BJ (cell line): ENCODE measurements at regions not wholly inside any gene's neighbourhood (a gene's known extent, or its start where the extent isn't known, plus 50 kb on each side); places are given as distances from the start of the nearest gene placed in this dataset.
"Not testable (repeated sequence)": the region's sequence is repeated elsewhere in the genome, so short reads cannot be mapped to it uniquely, and the experiment has no call there.

Source experiments
- CTCF ChIA-PET: fragments of 350-600 bp; formaldehyde crosslinking; extraction: SDS; loops from one replicate; lab custom pipeline; 2021; ENCODE audit warnings: antibody characterized with exemption, inconsistent platforms; lab: Yijun Ruan, JAX
- POLR2A ChIA-PET: fragments of 300-600 bp; sonication (Branson Sonifier 250); formaldehyde crosslinking; extraction: SDS; loops from one replicate; lab custom pipeline; 2021; ENCODE audit warnings: antibody characterized with exemption; lab: Charles Lee
- DNase-seq: peaks from one replicate; pipeline ENCODE4 v3.0.0-alpha.2; 2011; ENCODE audit warnings: low read depth
- H3K27me3 ChIP-seq: 2 replicates; pipeline ENCODE4 v1.6.0; 2011; ENCODE audit warnings: low read length; ENCODE audit not compliant: control insufficient read depth, insufficient read depth
- H3K36me3 ChIP-seq: 2 replicates; pipeline ENCODE4 v1.5.1; 2011; ENCODE audit warnings: low read length; ENCODE audit not compliant: control insufficient read depth, insufficient read depth
- H3K4me3 ChIP-seq: 2 replicates; pipeline ENCODE4 v1.5.1; 2011; ENCODE audit warnings: low read depth, mild to moderate bottlenecking, control low read depth, low read length
- TF ChIP-seq, protein P1 (sequence below): IDR thresholded peaks from 2 replicates; pipeline ENCODE4 v1.5.1; 2011; ENCODE audit warnings: low read depth, mild to moderate bottlenecking, control low read depth, inconsistent platforms, low read length, moderate library complexity; ENCODE audit not compliant: insufficient read depth

- ChIA-PET POLR2A (no interaction called here), CTCF (no interaction called here)
- Histone ChIP-seq H3K36me3 (no peaks in the 10 kb centered on the region), H3K27me3 (0 out of 2 replicates have a peak, but pooled peaks cover 1% of the 10 kb centered on the region), H3K4me3 (no peak overlapping the region)
- DNase-seq = no peak
- TF ChIP-seq, protein P1, sequence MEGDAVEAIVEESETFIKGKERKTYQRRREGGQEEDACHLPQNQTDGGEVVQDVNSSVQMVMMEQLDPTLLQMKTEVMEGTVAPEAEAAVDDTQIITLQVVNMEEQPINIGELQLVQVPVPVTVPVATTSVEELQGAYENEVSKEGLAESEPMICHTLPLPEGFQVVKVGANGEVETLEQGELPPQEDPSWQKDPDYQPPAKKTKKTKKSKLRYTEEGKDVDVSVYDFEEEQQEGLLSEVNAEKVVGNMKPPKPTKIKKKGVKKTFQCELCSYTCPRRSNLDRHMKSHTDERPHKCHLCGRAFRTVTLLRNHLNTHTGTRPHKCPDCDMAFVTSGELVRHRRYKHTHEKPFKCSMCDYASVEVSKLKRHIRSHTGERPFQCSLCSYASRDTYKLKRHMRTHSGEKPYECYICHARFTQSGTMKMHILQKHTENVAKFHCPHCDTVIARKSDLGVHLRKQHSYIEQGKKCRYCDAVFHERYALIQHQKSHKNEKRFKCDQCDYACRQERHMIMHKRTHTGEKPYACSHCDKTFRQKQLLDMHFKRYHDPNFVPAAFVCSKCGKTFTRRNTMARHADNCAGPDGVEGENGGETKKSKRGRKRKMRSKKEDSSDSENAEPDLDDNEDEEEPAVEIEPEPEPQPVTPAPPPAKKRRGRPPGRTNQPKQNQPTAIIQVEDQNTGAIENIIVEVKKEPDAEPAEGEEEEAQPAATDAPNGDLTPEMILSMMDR = no peak
Observed at GRCh38 chr12:107864235-107864634, 89.7 kb downstream of the ASCL4 start.

- DNase-seq, CTCF ChIA-PET, POLR2A ChIA-PET, H3K4me3 ChIP-seq, H3K36me3 ChIP-seq, H3K27me3 ChIP-seq: not testable (repeated sequence)
Observed at GRCh38 chr12:107864727-107865126, 90.2 kb downstream of the ASCL4 start.

DNA sequence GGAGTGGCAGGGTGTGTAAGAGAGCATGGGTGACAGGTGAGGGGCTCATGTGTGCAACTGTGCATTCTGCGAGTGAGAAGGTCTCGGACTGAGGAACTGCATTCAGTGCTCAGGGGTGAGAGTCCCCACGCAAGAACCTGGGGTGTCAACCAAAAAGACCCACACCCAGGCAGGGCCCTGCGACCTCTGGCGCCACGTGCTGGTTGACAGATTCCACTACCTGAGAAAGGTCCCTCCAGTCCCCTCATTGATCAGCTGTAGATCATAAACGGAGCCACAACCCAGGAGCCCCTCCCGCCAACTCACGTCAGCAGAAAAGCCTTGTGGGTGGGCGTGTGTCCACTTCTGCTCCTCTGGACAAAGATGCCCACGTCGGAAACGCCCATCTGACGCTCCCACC lies 98.7 kb downstream of the ASCL4 start:
- CTCF ChIA-PET = interaction anchor here (0.5 to 1.0 kb wide), 2 partner anchors 11 to 79 kb away, joined by 3 to 4 read pairs; no protein-coding TSS in a partner anchor
- no peaks in the 10 kb centered on the region for H3K36me3 ChIP-seq
- no peaks in the 10 kb centered on the region for H3K27me3 ChIP-seq
- TF ChIP-seq, protein P1 = no peak
- POLR2A ChIA-PET = no interaction called here
- H3K4me3 ChIP-seq = no peak overlapping the region
- no peak for DNase-seq

- DNase-seq = no peak
- TF ChIP-seq, protein P1 = no peak
- POLR2A ChIA-PET = no interaction called here
Observed at GRCh38 chr12:107875786-107876185, 101.3 kb downstream of the ASCL4 start.

DNA sequence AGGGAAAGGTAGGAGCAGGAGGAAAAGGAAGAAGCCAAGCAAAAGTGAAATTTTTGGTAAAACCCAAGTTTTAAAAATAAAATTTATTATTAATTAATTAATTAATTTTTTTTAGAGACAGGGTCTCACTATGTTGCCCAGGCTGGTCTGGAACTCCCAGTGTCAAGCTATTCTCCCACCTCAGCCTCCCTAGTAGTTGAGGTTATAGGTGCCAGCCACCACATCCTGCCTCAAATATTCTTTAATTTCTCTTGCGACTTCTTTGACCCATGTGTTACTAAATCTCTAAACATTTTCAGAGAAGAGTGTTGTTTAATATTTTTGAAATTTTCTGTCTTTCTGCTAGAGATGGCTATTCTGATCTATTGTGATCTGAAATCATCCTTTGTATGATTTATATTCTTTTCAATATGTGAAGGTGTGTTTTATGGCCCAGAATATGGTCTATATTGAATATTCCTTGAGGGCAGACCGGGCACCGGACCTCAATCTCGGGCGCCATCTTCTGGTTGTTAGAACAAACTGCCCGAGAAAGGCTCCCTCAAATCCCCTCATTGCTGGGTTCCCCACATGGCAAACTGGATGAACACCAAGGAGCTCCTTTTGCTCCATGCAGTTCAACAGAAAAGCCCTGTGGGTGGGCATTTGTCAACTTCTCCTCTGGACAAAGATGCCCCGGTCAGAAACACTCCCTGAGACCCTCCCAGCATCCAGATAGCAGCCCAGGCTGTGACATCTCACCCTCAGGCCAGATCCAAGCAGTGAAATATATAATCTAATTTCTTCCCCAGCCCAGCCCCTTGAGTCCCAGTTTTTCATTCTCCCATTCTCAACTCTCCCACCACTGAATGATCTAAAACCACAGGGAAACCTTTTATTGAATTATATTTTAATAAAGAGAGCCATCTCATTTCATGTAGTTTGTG lies 110.5 kb downstream of the ASCL4 start:
- Histone ChIP-seq H3K36me3 (no peaks in the 10 kb centered on the region), H3K27me3 (no peaks in the 10 kb centered on the region; the same call in 1 of the 2 replicates), H3K4me3 (no peak overlapping the region)
- no peak for DNase-seq
- POLR2A ChIA-PET = no interaction called here
- TF ChIP-seq, protein P1 = peak; percentile 80
- CTCF ChIA-PET = interaction anchor here (0.7 to 3.1 kb wide), 13 partner anchors 8 to 214 kb away, joined by 3 to 22 read pairs (median 4); partner anchors contain the start of gene PWP1

More at GRCh38 chr12:107875786-107876185, 101.3 kb downstream of the ASCL4 start:
- Histone ChIP-seq H3K4me3 (no peak overlapping the region), H3K27me3 (no peaks in the 10 kb centered on the region; the same call in 1 of the 2 replicates), H3K36me3 (no peaks in the 10 kb centered on the region)
- CTCF ChIA-PET = no interaction called here
